SK-N-SH (cell line): ENCODE measurements at regions not wholly inside any gene's neighbourhood (a gene's known extent, or its start where the extent isn't known, plus 50 kb on each side); places are given as distances from the start of the nearest gene placed in this dataset.

ENCODE experiments used
- CTCF ChIA-PET: fragments of 300-600, 350-600 bp; formaldehyde crosslinking; extraction: SDS; loops from one replicate; lab custom pipeline; 2021; lab: Yijun Ruan, JAX
- POLR2A ChIA-PET: fragments of 350-600 bp; sonication (Branson Sonifier 250); formaldehyde crosslinking; extraction: SDS; loops from one replicate; lab custom pipeline; 2020; ENCODE audit warnings: antibody characterized with exemption, inconsistent platforms; lab: Yijun Ruan, JAX
- DNase-seq: peaks from one replicate; pipeline ENCODE4 v3.0.0; 2012
- H2AFZ ChIP-seq: fragments of 200-600 bp; sonication (generic); 2 replicates; pipeline ENCODE4 v1.8.1; 2016; ENCODE audit warnings: antibody characterized with exemption, mild to moderate bottlenecking, low read depth
- H3F3A ChIP-seq: fragments of 200-600 bp; sonication (generic); replicated peaks from 2 replicates; pipeline ENCODE3; 2016; ENCODE audit warnings: antibody characterized with exemption, mild to moderate bottlenecking; ENCODE audit not compliant: insufficient read depth
- H3K27ac ChIP-seq, 2 experiments: fragments of 200-500 bp in 1 of 2; fragments of 200-600 bp in 1 of 2; sonication (Bioruptor generic) in 1 of 2; sonication (generic), shearing (Covaris generic) in 1 of 2; 2 replicates each; pipeline versions ENCODE4 v1.5.1 to v1.6.1; 2014 to 2016; ENCODE audit warnings: low read depth in 2 of 2, inconsistent platforms in 1 of 2, low read length in 1 of 2, mild to moderate bottlenecking in 1 of 2, mixed read lengths in 1 of 2
- H3K27me3 ChIP-seq: fragments of 200-600 bp; sonication (generic), shearing (Covaris generic); 2 replicates; pipeline ENCODE4 v1.6.1; 2016; ENCODE audit warnings: mixed run types; ENCODE audit not compliant: insufficient read depth
- H3K36me3 ChIP-seq, 2 experiments: fragments of 200-500 bp in 1 of 2; fragments of 200-600 bp in 1 of 2; sonication (Bioruptor generic) in 1 of 2; sonication (generic) in 1 of 2; replicated peaks in 1 of 2; 2 replicates each; pipeline versions ENCODE3 to v1.5.1; 2014 to 2016; ENCODE audit warnings: low read length in 1 of 2, mild to moderate bottlenecking in 1 of 2; ENCODE audit not compliant: insufficient read depth in 2 of 2, control insufficient read depth in 1 of 2
- H3K4me1 ChIP-seq, 2 experiments: fragments of 200-500 bp in 1 of 2; fragments of 200-600 bp in 1 of 2; sonication (Bioruptor generic) in 1 of 2; sonication (generic), shearing (Covaris generic) in 1 of 2; 2 replicates each; pipeline versions ENCODE4 v1.5.1 to v1.6.1; 2014 to 2016; ENCODE audit warnings: low read depth in 1 of 2, low read length in 1 of 2, mixed run types in 1 of 2; ENCODE audit not compliant: insufficient read depth in 2 of 2, control insufficient read depth in 1 of 2
- H3K4me2 ChIP-seq: fragments of 200-600 bp; sonication (generic), shearing (Covaris generic); 2 replicates; pipeline ENCODE4 v1.6.1; 2017; ENCODE audit warnings: mixed run types
- H3K4me3 ChIP-seq, 2 experiments: fragments of 200-500 bp in 1 of 2; fragments of 200-600 bp in 1 of 2; sonication (Bioruptor generic) in 1 of 2; sonication (generic), shearing (Covaris generic) in 1 of 2; 2 replicates each; pipeline versions ENCODE4 v1.5.1 to v1.8.1; 2014 to 2016; ENCODE audit warnings: low read depth in 2 of 2, inconsistent platforms in 1 of 2, low read length in 1 of 2, mild to moderate bottlenecking in 1 of 2, mixed read lengths in 1 of 2, moderate library complexity in 1 of 2
- H3K79me2 ChIP-seq: fragments of 200-600 bp; sonication (generic); 2 replicates; pipeline ENCODE4 v1.8.1; 2017; ENCODE audit warnings: mild to moderate bottlenecking; ENCODE audit not compliant: insufficient read depth
- H3K9ac ChIP-seq: fragments of 200-600 bp; sonication (generic); 2 replicates; pipeline ENCODE4 v1.6.1; 2017; ENCODE audit warnings: mixed run types
- H3K9me2 ChIP-seq: fragments of 200-600 bp; sonication (generic); 2 replicates; pipeline ENCODE4 v1.6.1; 2017; ENCODE audit warnings: mixed run types
- H3K9me3 ChIP-seq: fragments of 200-600 bp; sonication (generic); 2 replicates; pipeline ENCODE4 v1.6.1; 2017; ENCODE audit warnings: mixed run types, mild to moderate bottlenecking, moderate library complexity
- H4K20me1 ChIP-seq: fragments of 200-600 bp; sonication (generic); 2 replicates; pipeline ENCODE4 v1.6.1; 2017; ENCODE audit warnings: mild to moderate bottlenecking, mixed run types; ENCODE audit not compliant: insufficient read depth
- ELF1 ChIP-seq: IDR thresholded peaks from 2 replicates; pipeline ENCODE4 v1.4.0; 2012
- EP300 ChIP-seq, 2 experiments: IDR thresholded peaks; 2 replicates each; pipeline versions ENCODE4 v1.4.0 to v1.6.1; 2012; ENCODE audit warnings: borderline replicate concordance in 1 of 2, low read depth in 1 of 2, low read length in 1 of 2
- FOXM1 ChIP-seq: IDR thresholded peaks from 2 replicates; pipeline ENCODE4 v1.4.0; 2012; ENCODE audit warnings: low read depth, mild to moderate bottlenecking
- GABPA ChIP-seq: IDR thresholded peaks from 2 replicates; pipeline ENCODE4 v1.4.0; 2012; ENCODE audit warnings: low read depth, mild to moderate bottlenecking
- GATA2 ChIP-seq: sonication (generic); formaldehyde crosslinking; IDR thresholded peaks from 2 replicates; pipeline ENCODE4 v1.5.0; 2020; ENCODE audit warnings: mild to moderate bottlenecking, missing genetic modification reagents
- MEF2A ChIP-seq: IDR thresholded peaks from 2 replicates; pipeline ENCODE4 v1.4.0; 2012; ENCODE audit warnings: low read depth, borderline replicate concordance
- POLR2AphosphoS5 ChIP-seq: IDR thresholded peaks from 2 replicates; pipeline ENCODE4 v1.6.1; 2012; ENCODE audit warnings: low read depth, low read length
- RAD21 ChIP-seq: IDR thresholded peaks from 2 replicates; pipeline ENCODE4 v1.6.1; 2012; ENCODE audit warnings: mild to moderate bottlenecking, low read length
- RCOR1 ChIP-seq: fragments of 150-350 bp; IDR thresholded peaks from 2 replicates; pipeline ENCODE4 v1.6.1; 2017; ENCODE audit warnings: antibody characterized with exemption, low read length
- RFX5 ChIP-seq: IDR thresholded peaks from 2 replicates; pipeline ENCODE4 v1.6.1; 2012; ENCODE audit warnings: mild to moderate bottlenecking, improper control_type of control experiment, low read length
- RXRA ChIP-seq: IDR thresholded peaks from 2 replicates; pipeline ENCODE4 v1.4.0; 2012; ENCODE audit warnings: low read depth, mild to moderate bottlenecking, borderline replicate concordance
- TCF12 ChIP-seq: IDR thresholded peaks from 2 replicates; pipeline ENCODE4 v1.4.0; 2012
- TEAD4 ChIP-seq: IDR thresholded peaks from 2 replicates; pipeline ENCODE4 v1.4.0; 2012; ENCODE audit warnings: mild to moderate bottlenecking, borderline replicate concordance; ENCODE audit not compliant: insufficient read depth
- YY1 ChIP-seq: IDR thresholded peaks from 2 replicates; pipeline ENCODE4 v1.4.0; 2012; ENCODE audit warnings: low read depth, mild to moderate bottlenecking
- TF ChIP-seq, protein P1 (sequence below): IDR thresholded peaks from 2 replicates; pipeline ENCODE4 v1.4.0; 2012; ENCODE audit warnings: low read depth, borderline replicate concordance
- TF ChIP-seq, protein P2 (sequence below): IDR thresholded peaks from 2 replicates; pipeline ENCODE4; 2012
- TF ChIP-seq, protein P3 (sequence below): IDR thresholded peaks from 2 replicates; pipeline ENCODE4 v1.6.1; 2012; ENCODE audit warnings: mild to moderate bottlenecking, low read depth, low read length, moderate library complexity

DNA sequence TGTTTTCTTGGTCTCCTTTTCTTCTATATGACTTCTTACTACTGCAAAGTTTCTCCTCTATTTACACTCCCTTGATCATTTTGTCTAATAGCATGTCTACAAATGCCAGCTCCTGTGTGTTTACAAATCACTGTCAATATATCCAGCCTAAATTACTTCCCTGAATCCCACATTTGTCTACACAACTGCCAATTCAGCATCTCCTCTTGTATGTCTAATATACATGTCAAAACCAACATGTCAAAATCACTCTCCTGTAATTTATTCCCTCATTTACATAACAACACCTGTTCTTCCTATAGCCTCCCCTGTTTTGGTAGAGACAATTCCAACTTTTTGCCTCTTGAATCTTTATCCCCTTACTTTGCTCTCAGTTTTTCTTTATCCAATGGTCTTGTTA, 359.3 kb downstream of the PLOD2 start:
- no peak overlapping the region for H2AFZ ChIP-seq
- H4K20me1 ChIP-seq = no peaks in the 10 kb centered on the region
- CTCF ChIA-PET = no interaction called here
- POLR2A ChIA-PET = no interaction called here
- no peak overlapping the region for H3K4me3 ChIP-seq
- no peaks in the 10 kb centered on the region for H3K9me2 ChIP-seq
- no peaks in the 10 kb centered on the region for H3K36me3 ChIP-seq
- TF ChIP-seq TEAD4 (no peak), YY1 (no peak), RXRA (no peak), MEF2A (no peak), GATA2 (CRISPR knock-in tag) (no peak), FOXM1 (no peak), RCOR1 (no peak), POLR2AphosphoS5 (no peak), GABPA (no peak), RFX5 (no peak), EP300 (IDR thresholded peaks at IDR 0.05; ENCODE audit: borderline replicate concordance in 1 of 2, low read depth in 1 of 2, low read length in 1 of 2) (no peak), RAD21 (no peak), ELF1 (no peak), TCF12 (no peak)
- TF ChIP-seq, protein P1, sequence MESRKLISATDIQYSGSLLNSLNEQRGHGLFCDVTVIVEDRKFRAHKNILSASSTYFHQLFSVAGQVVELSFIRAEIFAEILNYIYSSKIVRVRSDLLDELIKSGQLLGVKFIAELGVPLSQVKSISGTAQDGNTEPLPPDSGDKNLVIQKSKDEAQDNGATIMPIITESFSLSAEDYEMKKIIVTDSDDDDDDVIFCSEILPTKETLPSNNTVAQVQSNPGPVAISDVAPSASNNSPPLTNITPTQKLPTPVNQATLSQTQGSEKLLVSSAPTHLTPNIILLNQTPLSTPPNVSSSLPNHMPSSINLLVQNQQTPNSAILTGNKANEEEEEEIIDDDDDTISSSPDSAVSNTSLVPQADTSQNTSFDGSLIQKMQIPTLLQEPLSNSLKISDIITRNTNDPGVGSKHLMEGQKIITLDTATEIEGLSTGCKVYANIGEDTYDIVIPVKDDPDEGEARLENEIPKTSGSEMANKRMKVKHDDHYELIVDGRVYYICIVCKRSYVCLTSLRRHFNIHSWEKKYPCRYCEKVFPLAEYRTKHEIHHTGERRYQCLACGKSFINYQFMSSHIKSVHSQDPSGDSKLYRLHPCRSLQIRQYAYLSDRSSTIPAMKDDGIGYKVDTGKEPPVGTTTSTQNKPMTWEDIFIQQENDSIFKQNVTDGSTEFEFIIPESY = no peak
- TF ChIP-seq, protein P2, sequence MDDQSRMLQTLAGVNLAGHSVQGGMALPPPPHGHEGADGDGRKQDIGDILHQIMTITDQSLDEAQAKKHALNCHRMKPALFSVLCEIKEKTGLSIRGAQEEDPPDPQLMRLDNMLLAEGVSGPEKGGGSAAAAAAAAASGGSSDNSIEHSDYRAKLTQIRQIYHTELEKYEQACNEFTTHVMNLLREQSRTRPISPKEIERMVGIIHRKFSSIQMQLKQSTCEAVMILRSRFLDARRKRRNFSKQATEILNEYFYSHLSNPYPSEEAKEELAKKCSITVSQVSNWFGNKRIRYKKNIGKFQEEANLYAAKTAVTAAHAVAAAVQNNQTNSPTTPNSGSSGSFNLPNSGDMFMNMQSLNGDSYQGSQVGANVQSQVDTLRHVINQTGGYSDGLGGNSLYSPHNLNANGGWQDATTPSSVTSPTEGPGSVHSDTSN = no peak
- TF ChIP-seq, protein P3, sequence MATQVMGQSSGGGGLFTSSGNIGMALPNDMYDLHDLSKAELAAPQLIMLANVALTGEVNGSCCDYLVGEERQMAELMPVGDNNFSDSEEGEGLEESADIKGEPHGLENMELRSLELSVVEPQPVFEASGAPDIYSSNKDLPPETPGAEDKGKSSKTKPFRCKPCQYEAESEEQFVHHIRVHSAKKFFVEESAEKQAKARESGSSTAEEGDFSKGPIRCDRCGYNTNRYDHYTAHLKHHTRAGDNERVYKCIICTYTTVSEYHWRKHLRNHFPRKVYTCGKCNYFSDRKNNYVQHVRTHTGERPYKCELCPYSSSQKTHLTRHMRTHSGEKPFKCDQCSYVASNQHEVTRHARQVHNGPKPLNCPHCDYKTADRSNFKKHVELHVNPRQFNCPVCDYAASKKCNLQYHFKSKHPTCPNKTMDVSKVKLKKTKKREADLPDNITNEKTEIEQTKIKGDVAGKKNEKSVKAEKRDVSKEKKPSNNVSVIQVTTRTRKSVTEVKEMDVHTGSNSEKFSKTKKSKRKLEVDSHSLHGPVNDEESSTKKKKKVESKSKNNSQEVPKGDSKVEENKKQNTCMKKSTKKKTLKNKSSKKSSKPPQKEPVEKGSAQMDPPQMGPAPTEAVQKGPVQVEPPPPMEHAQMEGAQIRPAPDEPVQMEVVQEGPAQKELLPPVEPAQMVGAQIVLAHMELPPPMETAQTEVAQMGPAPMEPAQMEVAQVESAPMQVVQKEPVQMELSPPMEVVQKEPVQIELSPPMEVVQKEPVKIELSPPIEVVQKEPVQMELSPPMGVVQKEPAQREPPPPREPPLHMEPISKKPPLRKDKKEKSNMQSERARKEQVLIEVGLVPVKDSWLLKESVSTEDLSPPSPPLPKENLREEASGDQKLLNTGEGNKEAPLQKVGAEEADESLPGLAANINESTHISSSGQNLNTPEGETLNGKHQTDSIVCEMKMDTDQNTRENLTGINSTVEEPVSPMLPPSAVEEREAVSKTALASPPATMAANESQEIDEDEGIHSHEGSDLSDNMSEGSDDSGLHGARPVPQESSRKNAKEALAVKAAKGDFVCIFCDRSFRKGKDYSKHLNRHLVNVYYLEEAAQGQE = no peak
- no peaks in the 10 kb centered on the region for H3K27me3 ChIP-seq
- H3F3A ChIP-seq = no peaks in the 10 kb centered on the region
- no peak overlapping the region for H3K27ac ChIP-seq
- no peak overlapping the region for H3K9ac ChIP-seq
- H3K4me1 ChIP-seq = no peaks in the 10 kb centered on the region
- no peaks in the 10 kb centered on the region for H3K79me2 ChIP-seq
- DNase-seq = no peak
- H3K4me2 ChIP-seq = no peak overlapping the region
- H3K9me3 ChIP-seq = no peaks in the 10 kb centered on the region
